NCI-H2227 (cell line): ENCODE measurements at regions not wholly inside any gene's neighbourhood (a gene's known extent, or its start where the extent isn't known, plus 50 kb on each side); places are given as distances from the start of the nearest gene placed in this dataset.

ENCODE experiments used
- DNase-seq: peaks from one replicate; lab custom pipeline; 2025; ENCODE audit not compliant: unreplicated experiment; lab: John Stamatoyannopoulos, UW

- DNase-seq: no peak
Measured at GRCh38 chr5:2903451-2904395, 152.2 kb upstream of the IRX2 start.

- DNase-seq: no peak
Measured at GRCh38 chr5:2902742-2903297, 151.3 kb upstream of the IRX2 start.

GRCh38 chr5:2902186-2902585, 150.7 kb upstream of the IRX2 start:
- DNase-seq: no peak

- no peak for DNase-seq
Measured at GRCh38 chr5:2901511-2901910, 150.0 kb upstream of the IRX2 start.

- no peak for DNase-seq
Measured at GRCh38 chr5:2901096-2901495, 149.6 kb upstream of the IRX2 start.

- DNase-seq: no peak
Measured at GRCh38 chr5:2900360-2900759, 148.9 kb upstream of the IRX2 start.

- DNase-seq: no peak
Measured at GRCh38 chr5:2899311-2899710, 147.8 kb upstream of the IRX2 start.

GRCh38 chr5:2898661-2899060, 147.2 kb upstream of the IRX2 start:
- no peak for DNase-seq

- no peak for DNase-seq
Measured at GRCh38 chr5:2897276-2897961, 145.9 kb upstream of the IRX2 start.

- no peak for DNase-seq
Measured at GRCh38 chr5:2896371-2897275, 145.1 kb upstream of the IRX2 start.

- DNase-seq: no peak
Measured at GRCh38 chr5:2895876-2896275, 144.4 kb upstream of the IRX2 start.

- no peak for DNase-seq
Measured at GRCh38 chr5:2895196-2895595, 143.7 kb upstream of the IRX2 start.

GRCh38 chr5:2894736-2895135, 143.3 kb upstream of the IRX2 start:
- DNase-seq: no peak

GRCh38 chr5:2894316-2894715, 142.8 kb upstream of the IRX2 start:
- DNase-seq: no peak

- DNase-seq: no peak
Measured at GRCh38 chr5:2892466-2893000, 141.1 kb upstream of the IRX2 start.

- no peak for DNase-seq
Measured at GRCh38 chr5:2891781-2892180, 140.3 kb upstream of the IRX2 start.

GRCh38 chr5:2890011-2890410, 138.5 kb upstream of the IRX2 start:
- DNase-seq: no peak

GRCh38 chr5:2888520-2889060, 137.1 kb upstream of the IRX2 start:
- DNase-seq: no peak

- no peak for DNase-seq
Measured at GRCh38 chr5:2887481-2888348, 136.2 kb upstream of the IRX2 start.
